22Rv1 (cell line): ENCODE measurements at regions not wholly inside any gene's neighbourhood (a gene's known extent, or its start where the extent isn't known, plus 50 kb on each side); places are given as distances from the start of the nearest gene placed in this dataset.

Source experiments
- H3K27ac ChIP-seq: fragments of 450-650 bp; 2 replicates; pipeline ENCODE4 v1.5.1; 2017
- CTCF ChIP-seq: fragments of 450-650 bp; IDR thresholded peaks from 2 replicates; pipeline ENCODE4 v1.5.1; 2017; ENCODE audit warnings: mild to moderate bottlenecking
- ZFX ChIP-seq: fragments of 450-650 bp; IDR thresholded peaks from 2 replicates; pipeline ENCODE4 v1.6.1; 2017; ENCODE audit warnings: antibody characterized with exemption, borderline replicate concordance

GRCh38 chr13:76733671-76734070 is 152.5 kb downstream of the KCTD12 start:
- H3K27ac ChIP-seq: no peak overlapping the region
- TF ChIP-seq CTCF (no peak), ZFX (no peak)

GRCh38 chr13:76732367-76732766 is 153.8 kb downstream of the KCTD12 start:
- H3K27ac ChIP-seq: no peak overlapping the region
- no peak for TF ChIP-seq CTCF
- TF ChIP-seq ZFX: no peak

GRCh38 chr13:76730220-76730619 is 156.0 kb downstream of the KCTD12 start:
- H3K27ac ChIP-seq: no peak overlapping the region
- TF ChIP-seq CTCF (no peak), ZFX (no peak)

GRCh38 chr13:76729691-76730090 is 156.5 kb downstream of the KCTD12 start:
- TF ChIP-seq CTCF: no peak
- TF ChIP-seq ZFX: no peak
- no peak overlapping the region for H3K27ac ChIP-seq

- H3K27ac ChIP-seq: no peak overlapping the region
- TF ChIP-seq CTCF (no peak), ZFX (no peak)
These were observed 160.3 kb downstream of the KCTD12 start for GRCh38 chr13:76725896-76726295.

GRCh38 chr13:76725211-76725610 is 161.0 kb downstream of the KCTD12 start:
- no peak for TF ChIP-seq ZFX
- no peak for TF ChIP-seq CTCF
- H3K27ac ChIP-seq: no peak overlapping the region

GRCh38 chr13:76724421-76724820 is 161.8 kb downstream of the KCTD12 start:
- TF ChIP-seq ZFX (no peak), CTCF (no peak)
- no peak overlapping the region for H3K27ac ChIP-seq
